GM19468 (cell line): ENCODE measurements at regions not wholly inside any gene's neighbourhood (a gene's known extent, or its start where the extent isn't known, plus 50 kb on each side); places are given as distances from the start of the nearest gene placed in this dataset.

ENCODE experiments used
- ATAC-seq: cut with Tn5 transposase; IDR thresholded peaks from one replicate; pipeline ENCODE4 v1.9.1; 2021; ENCODE audit warnings: mild to moderate bottlenecking, moderate library complexity, moderate number of reproducible peaks; ENCODE audit not compliant: unreplicated experiment; ENCODE audit errors: extremely low read depth

DNA sequence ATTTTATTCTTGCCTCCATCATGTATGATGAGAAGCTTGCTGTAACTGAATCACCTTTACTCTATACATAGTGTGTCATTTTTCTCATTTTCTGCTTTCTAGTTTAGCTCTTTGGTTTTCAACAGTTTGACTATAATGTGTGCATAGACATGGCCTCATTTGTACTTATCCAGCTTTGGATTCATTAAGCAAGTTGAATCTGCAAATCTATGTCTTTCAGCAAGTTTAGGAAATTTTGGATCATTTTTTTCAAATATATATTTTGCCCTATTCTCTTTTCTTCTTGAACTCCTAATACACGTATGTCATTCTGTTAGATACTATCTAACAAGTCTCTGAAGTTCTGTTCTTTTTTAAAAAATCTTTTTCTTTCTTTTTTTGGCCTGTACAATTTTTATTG, 57.8 kb downstream of the PRLHR start:
- no peak for ATAC-seq

GRCh38 chr10:118534136-118534535, 61.3 kb downstream of the PRLHR start:
- no peak for ATAC-seq

- no peak for ATAC-seq
These were observed 64.2 kb downstream of the PRLHR start for GRCh38 chr10:118531105-118531852.

- ATAC-seq: no peak
These were observed 67.0 kb downstream of the PRLHR start for GRCh38 chr10:118528426-118528825.

GRCh38 chr10:118523775-118524174, 71.7 kb downstream of the PRLHR start:
- no peak for ATAC-seq

- no peak for ATAC-seq
These were observed 72.5 kb downstream of the PRLHR start for GRCh38 chr10:118522791-118523498.

DNA sequence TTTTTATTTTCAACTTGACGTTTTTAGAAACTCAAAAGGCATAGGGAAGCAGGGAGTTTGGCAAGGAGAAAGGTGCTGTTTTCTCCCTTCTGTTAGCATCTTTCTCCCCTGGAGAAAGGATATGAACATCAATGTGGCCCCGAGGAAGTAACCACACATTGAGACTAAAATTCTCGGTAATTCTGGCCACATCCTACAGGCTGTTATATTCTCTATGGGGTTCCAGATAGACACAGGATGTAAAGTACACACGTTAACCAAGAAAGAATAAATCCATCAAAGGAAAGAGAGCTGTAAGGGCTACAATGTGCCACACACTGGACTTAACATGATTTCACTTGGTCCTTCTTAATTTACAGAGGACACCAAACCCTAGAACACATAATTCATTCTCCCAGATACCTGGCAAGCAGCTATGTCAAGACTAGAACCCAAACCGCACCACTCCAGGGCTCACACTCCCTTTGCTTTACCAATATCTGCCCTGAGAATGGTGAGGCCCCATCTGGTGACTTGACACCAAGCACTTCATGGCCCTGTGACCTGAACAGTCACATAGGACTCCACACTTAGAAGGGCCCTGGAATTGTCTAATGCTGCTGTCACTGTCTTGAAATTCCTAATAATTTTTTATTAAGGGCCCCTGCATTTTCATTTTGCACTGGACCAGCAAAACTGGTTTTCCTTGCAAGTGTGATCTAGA, 73.9 kb downstream of the PRLHR start:
- ATAC-seq: no peak

GRCh38 chr10:118520116-118520742, 75.2 kb downstream of the PRLHR start:
- ATAC-seq: no peak

- no peak for ATAC-seq
These were observed 77.4 kb downstream of the PRLHR start for GRCh38 chr10:118518095-118518494.

GRCh38 chr10:118516716-118517115, 78.7 kb downstream of the PRLHR start:
- ATAC-seq: no peak

DNA sequence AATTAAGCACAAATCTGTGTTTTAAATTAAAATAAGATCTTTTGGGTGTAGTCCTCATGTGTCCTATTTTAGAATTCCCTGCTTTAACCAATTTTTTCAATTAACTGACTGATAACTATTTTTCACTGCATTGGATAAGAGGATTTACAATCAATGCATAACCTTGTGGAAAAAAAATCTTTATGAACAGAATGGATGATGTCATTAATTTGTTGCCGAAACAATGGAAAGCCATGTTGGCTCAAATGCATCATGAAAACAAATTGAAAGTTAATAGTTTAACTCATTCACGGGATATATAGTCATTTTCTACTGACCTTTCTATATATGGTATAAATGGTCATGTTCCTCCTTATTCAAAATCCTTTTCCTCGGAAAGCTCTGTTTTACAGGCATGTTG, 82.3 kb downstream of the PRLHR start:
- no peak for ATAC-seq

DNA sequence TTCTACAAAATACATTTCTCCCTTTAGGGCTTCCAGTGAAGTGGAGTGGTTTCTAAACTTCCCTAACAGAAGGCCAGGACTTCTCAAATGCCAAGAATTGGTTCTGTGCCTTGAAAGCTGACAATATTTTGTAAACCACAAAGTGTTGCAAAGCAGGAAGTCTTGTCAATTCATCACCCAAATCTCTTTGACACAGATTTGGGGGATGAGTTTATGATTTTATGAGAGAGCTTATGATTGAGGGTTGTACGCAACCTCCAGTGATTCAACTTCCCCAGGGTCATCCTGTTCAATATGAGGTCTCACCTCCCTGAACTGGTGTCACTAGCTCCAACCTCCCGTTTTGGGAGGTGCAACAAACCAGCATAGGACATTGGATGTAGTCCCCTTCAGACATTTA, 83.7 kb downstream of the PRLHR start:
- ATAC-seq: no peak

- ATAC-seq: no peak
These were observed 86.6 kb downstream of the PRLHR start for GRCh38 chr10:118508863-118509262.

DNA sequence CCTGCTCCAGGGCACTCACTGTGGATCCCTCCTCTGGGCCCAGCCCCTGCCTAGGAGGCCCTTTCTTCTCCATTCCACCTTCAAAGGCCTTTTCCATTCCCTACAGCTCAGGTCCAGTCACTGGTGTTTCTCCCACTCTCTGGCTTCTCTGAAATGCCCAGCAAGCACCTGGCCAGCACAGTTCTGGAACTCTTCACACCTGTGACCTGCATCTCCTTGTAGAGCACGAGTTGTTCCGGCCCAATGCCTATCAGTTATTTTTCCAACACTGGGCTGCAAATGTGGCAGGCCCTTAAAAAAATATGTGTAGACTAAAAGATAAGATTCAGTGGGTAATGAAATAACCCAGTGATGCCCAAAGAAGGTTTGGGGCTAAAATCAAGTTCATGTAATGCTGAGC, 87.1 kb downstream of the PRLHR start:
- ATAC-seq: no peak

DNA sequence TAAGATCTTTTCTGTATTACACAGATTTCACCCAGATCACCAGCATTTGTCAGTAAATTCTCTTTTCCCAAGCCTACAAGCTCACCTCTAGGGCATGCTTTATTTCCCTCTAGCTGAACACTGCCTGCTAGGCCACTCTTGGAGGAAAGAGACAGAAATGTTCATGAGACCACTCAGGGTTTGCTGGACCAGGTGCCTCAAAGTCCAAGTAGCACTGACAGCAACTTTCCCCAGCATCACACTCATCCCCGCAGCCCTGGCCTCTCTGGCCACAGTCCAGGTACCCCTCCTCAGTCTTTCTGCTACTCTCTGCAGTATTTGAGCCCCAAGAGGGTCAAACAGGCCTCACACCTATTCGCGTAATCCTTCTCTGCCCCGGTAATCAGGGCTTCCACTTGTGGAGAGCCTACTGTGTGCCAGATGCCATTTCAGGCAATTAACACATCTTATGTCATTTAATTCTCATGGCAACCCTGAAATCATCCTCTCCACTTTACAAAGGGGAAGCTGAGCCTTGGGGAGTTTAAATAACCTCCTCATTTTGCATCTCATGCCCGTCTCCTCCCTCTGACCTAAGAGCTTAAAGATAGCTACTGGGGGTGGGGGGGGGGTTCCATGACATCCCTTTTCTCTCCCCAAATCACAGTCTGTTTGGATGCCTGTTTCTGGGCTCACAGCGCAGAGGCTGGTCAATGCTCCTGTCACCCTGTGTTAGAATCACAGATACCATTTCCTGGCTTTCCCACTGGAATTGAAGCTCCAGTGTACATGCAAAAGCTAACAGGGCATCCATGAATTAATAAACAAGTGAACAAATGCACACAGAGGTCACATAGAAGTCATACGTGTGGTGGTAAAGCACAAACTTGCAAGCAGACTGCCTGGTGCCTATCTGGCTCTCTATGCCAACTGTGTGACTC, 88.5 kb downstream of the PRLHR start:
- ATAC-seq: no peak

DNA sequence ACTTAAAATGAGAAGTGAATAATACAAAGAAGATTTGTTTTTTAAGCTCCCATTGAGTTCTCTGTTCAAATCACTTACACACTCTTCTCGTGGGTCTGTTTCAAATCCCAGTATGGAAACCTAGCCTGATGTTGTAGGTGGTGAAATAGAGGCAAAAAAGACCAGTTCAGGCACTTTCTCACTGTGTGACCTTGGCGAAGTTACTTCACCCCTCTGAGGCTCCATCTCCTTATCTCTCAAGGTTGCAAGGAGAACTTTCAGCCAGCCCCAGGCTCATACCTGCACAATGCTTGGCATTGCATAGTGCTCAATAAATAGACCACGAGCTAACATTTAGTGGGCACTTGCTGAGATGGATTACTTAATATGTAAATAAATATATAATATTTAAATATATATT, 90.1 kb downstream of the PRLHR start:
- ATAC-seq: no peak

- no peak for ATAC-seq
These were observed 90.8 kb downstream of the PRLHR start for GRCh38 chr10:118504467-118505205.

GRCh38 chr10:118504044-118504443, 91.4 kb downstream of the PRLHR start:
- ATAC-seq: no peak

DNA sequence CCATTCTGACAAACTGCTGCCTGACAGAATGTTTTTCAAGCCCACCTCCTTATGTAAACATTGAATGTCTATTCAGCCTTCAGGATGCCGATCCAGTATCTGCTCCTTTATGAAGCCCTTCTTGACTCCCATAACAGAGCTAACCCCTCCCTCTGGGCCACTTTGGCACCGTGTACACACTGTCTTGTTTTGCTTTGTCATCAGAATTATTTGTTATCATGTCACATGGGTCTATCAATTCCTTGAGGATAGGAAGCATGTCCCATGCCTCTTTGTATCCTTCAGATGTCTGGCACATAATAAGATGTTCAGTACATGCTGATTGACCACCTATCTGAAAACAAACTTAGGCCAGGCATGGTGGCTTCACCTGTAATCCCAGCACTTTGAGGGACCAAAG, 92.3 kb downstream of the PRLHR start:
- no peak for ATAC-seq
